GM21717 (cell line): ENCODE measurements at regions not wholly inside any gene's neighbourhood (a gene's known extent, or its start where the extent isn't known, plus 50 kb on each side); places are given as distances from the start of the nearest gene placed in this dataset.
A peak's percentile ranks its signal among the peaks of the same experiment; 100 is the strongest.

Experiments used
- ATAC-seq: cut with Tn5 transposase; IDR thresholded peaks from one replicate; pipeline ENCODE4 v1.9.1; 2021; ENCODE audit warnings: mild to moderate bottlenecking, moderate library complexity; ENCODE audit not compliant: unreplicated experiment

DNA sequence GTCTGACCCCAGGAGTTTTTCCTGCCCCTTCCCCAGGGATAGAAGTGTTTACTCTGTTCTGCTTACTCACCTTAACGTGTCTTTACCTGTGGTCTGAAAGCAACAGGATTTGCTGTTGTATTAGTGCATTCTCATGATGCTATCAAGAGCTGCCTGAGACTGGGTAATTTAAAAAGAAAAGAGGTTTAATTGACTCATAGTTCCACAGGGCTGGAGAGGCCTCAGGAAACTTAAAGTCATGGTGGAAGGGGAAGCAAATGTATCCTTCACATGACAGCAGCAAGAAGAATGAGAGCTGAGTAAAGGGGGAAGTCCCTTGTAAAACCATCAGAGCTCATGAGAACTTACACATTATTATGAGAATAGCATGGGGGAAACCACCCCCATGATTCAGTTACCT is 240.4 kb downstream of the SNAPC1 start:
- ATAC-seq = no peak

DNA sequence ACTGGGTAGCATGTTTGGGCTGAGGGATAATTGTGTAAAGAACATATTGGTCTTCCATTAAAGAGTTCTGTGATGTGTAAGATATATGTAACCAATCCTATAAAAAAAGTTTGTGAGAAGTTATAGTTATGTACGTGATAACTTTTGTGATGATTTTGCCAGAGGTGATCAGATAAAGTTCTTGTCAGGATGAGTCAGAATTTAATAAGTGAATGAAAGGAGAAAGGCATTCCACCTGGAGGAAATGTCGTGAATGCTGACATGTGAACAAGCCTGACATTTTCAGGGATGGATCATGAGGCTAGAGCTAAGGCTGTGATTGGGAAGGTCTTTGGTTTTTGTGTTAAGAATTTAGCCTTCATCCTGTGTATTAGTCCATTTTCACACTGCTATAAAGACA is 241.5 kb downstream of the SNAPC1 start:
- no peak for ATAC-seq

DNA sequence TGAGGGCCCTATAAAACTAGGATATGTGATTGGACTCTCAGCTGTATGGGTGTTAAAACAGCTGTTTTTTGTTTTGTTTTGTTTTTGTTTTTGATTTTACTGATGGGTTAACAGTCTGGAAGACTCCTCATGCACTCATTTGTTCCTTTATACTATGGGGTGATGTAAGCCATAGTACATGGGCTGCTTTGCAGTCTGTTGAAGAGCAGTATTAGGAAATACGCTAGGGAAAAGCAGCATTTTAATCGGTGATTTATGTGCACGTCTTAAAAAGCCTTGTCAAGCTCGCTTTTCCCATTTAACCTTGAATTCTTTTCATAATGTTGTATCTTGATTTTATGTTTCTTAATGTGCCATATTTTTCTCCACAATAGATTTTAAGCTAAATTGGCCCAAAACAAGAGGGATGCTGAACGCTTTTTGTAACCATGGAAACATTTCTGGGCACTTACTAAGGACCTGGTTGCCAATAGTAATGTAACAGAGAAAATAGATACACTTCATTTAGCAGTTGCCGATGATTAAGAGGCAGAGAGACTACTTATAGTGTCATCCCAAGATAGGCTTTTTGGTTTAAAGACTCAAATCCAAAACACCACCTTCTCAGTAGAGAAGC is 244.0 kb downstream of the SNAPC1 start:
- ATAC-seq = no peak

GRCh38 chr14:62015243-62015642 is 253.0 kb downstream of the SNAPC1 start:
- ATAC-seq = no peak

DNA sequence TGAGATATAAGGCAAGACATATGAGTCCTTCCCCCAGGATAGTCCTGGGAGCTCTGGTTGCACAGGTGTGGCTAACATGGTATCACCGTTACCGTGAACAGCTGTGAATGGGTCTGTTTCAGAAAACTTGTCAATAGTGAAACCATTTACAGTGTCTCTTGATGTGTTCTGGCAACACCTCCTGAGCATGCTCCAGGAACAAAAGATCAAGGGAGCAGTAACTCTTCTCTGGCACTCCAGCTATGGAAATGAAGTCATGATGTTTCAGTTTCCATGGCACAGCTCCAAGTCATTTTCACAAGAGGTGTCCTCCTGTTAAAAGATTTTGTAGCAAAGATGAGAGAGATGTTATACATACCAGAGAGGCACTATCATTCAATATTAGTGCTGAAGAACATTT is 253.7 kb downstream of the SNAPC1 start:
- ATAC-seq = no peak

- ATAC-seq = no peak
Measured at GRCh38 chr14:62017651-62018230, 255.5 kb downstream of the SNAPC1 start.

GRCh38 chr14:62018606-62019005 is 256.4 kb downstream of the SNAPC1 start:
- no peak for ATAC-seq

DNA sequence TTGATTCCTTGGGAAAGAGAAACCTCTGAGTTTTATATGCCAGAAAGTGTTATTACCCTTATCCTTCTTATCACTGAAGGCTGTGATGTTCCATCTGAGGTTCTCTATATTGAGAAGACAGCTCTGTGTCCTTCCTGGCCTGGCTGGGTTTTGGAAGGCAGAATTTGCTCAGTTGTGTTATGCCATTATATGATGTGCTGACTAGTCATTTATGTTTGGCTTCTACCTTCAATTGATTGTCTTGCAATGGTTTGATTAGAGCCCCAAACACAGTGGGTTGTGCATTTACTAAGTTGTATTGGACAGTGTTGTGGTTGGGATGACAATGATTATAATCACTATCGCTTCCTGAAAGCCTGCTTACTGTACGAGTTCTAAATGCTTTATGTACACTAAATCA is 265.7 kb downstream of the SNAPC1 start:
- ATAC-seq = no peak

DNA sequence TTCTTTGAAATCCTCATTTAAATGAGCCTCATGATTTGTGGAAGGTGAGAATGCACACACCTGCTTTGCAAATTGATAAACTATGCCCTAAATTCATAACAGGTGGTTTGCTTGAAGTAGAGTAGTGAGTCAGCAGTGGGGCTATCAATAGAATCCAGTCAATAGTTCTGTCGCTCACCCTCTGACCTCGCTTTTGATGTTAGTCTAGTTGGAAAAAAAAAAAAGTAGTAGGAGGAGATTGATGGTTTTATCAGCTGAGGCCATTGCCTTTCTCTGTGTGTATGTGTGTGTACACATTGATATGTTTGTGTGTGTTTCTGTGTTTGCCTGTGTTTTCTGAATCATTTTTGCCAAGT is 267.3 kb downstream of the SNAPC1 start:
- ATAC-seq = peak; percentile 76

DNA sequence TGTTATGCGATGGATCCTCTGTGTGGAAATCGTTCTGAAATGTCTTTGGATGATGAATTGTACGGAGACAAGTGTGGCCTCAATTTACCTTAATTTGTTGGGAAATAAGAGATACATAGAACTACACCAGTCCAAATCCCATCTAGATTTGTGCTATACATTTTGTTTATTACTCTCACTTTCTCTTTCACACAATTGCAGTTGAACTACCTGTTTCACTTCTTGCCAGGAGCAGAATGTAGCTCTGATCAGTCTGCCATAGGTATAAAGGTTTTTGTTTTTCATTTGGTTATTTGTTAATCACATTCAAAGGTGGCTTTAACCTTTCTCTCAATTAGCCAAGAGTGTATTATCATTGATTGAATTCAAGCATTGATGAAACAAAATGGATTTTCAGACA is 268.2 kb downstream of the SNAPC1 start:
- ATAC-seq = peak; percentile 42

DNA sequence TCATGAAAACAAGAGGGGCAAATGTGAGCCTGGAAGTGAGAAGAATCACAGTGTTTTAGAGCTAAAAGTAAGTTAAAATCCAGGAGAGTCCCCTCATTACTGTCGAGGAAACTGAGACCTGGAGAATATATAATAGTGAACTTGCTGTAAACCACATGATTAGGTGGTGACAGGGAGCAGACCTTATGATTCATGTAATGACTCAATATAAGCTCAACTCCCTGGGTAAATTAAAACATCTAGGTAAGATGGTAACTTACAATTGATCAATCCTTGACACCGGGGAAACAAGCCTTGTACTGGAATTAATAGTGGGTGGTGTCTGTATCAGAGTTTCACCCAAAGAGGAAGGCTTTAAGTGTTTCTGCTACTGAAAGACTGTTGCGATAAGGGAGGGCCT is 269.3 kb downstream of the SNAPC1 start:
- ATAC-seq = no peak

GRCh38 chr14:62053188-62053587 is 291.0 kb downstream of the SNAPC1 start:
- no peak for ATAC-seq

DNA sequence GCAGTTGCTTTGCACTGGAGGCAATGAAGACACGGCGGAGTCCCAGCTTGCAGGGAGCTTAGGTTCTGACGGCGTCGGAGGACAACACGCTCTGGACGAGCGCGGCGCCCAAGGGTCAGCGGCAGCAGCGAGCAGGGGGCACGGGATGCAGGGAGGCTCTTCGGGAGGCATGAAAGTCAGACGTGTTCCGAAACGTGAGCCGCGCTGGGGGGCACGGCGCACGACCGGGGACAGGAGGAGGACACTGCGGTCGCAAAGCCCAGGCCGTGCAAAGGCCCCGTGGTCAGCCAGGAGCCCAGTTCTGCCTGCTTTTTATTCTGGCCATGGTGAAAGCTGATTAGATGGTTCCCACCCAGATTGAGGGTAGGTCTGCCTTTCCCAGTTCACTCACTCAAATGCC is 294.6 kb downstream of the SNAPC1 start:
- no peak for ATAC-seq

DNA sequence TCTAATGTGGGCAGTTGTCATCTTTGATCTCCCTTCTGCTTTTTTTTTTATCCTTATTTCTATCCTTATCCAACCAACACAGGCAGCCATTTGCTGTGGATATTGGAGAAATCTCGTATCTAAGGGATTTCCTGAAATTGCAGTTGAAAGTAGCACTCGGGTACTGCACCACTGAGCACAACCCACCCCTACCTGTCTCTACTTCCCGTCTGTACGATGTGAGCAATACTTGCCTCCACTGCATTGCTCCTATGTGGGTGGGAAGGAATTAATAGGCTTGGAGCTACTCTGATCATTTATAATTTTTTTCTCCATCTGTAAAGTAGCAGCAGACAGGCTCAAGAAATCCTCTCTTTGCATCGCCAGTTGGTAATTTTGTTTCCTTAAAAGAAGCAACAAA is 300.4 kb downstream of the SNAPC1 start:
- ATAC-seq = no peak

GRCh38 chr14:62064751-62065323 is 302.6 kb downstream of the SNAPC1 start:
- ATAC-seq = no peak

DNA sequence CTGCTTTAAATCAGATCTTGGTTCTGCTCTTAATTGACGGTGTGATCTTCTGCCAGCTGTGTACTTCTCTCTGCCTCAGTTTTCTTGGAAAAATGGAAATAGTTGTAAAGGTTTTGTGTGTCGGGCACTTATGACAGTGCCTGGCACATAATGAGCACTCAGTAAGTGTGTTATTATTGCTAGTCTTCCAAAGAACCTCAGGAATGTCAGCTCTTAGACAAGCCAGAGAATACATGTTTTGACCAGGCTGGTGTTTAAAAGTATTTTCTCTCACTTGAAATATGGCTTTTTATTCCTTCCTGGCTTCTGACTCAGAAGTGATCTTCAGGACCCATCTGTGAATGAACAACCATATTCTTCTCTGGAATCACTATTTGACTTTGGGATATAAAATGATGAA is 304.1 kb downstream of the SNAPC1 start:
- ATAC-seq = no peak

DNA sequence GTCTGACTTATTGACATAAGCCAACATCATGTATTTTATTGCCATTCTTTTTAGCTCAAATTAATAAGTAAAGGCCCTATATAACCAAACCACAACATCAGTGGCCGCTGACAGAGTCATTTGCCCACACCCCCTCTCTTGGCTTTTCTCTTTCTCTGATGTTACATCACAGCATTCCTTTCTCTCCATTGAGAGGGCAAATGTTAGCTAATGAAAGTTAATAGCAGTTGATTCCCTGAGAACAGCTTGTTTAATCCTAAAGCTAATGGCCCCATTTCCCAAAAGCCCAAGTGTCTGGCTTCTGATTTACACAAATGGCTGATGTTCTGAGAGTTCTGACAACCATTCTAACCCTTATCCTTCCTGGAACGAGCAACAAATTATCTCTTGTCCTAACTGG is 308.8 kb downstream of the SNAPC1 start:
- no peak for ATAC-seq

DNA sequence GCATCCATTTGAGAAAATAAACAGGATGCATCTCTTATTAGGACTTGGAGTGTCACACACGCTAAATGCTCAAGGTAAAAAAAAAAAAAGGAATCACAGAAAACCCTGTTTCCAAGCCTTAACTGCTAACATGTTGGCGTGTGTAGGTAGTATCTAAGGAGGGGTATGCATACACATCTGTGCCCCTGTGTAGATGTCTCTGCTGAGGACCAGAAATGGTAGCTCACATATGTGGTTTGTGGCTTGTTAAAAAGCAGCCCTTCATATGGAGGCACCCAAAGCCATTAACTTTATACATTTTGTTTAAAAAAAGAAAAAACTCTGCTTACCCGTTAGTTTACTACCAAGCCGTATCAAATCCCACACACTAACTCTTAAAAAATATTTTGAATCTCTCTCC is 314.1 kb downstream of the SNAPC1 start:
- ATAC-seq = no peak

GRCh38 chr14:62076825-62077605 is 314.8 kb downstream of the SNAPC1 start:
- no peak for ATAC-seq

GRCh38 chr14:62077676-62078261 is 315.5 kb downstream of the SNAPC1 start:
- ATAC-seq = no peak

- ATAC-seq = peak; percentile 37
Measured at GRCh38 chr14:62079038-62079437, 316.8 kb downstream of the SNAPC1 start.
